ENCODE measurements at regions not wholly inside any gene's neighbourhood (a gene's known extent, or its start where the extent isn't known, plus 50 kb on each side); places are given as distances from the start of the nearest gene placed in this dataset. TPM values are rescaled to one million over a fixed set of nuclear protein-coding genes. Genes with fewer than 3 reads are reported as not detected.

DNA sequence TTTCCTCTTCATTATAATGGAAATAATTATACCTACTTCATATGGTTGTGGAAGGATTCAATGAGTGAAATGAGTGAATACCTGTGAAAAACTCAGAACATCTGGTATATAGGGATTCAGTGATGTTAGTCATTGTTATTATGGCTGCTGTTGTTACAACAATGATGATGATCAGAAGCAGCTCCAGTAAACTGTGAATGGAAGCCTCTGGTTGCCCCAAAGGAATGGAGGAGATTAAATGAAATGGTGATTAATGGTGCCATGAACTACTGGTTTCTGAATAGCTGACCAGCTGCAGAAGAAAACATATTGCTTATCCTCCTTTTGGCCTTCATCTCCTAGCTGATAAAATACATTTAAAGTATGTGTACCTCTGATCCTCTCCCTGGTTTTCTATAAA lies 372.0 kb downstream of the ARHGEF28 start:
- Histone ChIP-seq H3K4me3 (no peak overlapping the region), H3K27me3 (no peaks in the 10 kb centered on the region), H3K27ac (no peak overlapping the region), H3K4me2 (no peak overlapping the region), H4K20me1 (ENCODE audit: low read depth) (no peaks in the 10 kb centered on the region), H2AFZ (replicated peaks) (no peak overlapping the region), H3F3A (ENCODE audit: low read depth) (no peaks in the 10 kb centered on the region), H3K36me3 (no peaks in the 10 kb centered on the region), H3K79me2 (ENCODE audit: low read depth) (no peaks in the 10 kb centered on the region), H3K9me3 (ENCODE audit: low read depth) (no peaks in the 10 kb centered on the region), H3K9ac (no peak overlapping the region), H3K4me1 (peaks cover 9% of the 10 kb centered on the region)
- Mint-ChIP-seq H3K27me3 (ENCODE audit: insufficient read depth, low read depth) (peaks cover 4% of the 10 kb centered on the region), H3K27ac (no peak overlapping the region), H3K36me3 (no peaks in the 10 kb centered on the region), H3K9me3 (no peaks in the 10 kb centered on the region), H3K4me1 (peaks cover 26% of the 10 kb centered on the region), H3K4me3 (no peak overlapping the region)
- TF ChIP-seq EZH2 (IDR thresholded peaks at IDR 0.05) = no peak
- no peak for TF ChIP-seq EZH2phosphoT487 (IDR thresholded peaks at IDR 0.05)
- TF ChIP-seq, protein P1, sequence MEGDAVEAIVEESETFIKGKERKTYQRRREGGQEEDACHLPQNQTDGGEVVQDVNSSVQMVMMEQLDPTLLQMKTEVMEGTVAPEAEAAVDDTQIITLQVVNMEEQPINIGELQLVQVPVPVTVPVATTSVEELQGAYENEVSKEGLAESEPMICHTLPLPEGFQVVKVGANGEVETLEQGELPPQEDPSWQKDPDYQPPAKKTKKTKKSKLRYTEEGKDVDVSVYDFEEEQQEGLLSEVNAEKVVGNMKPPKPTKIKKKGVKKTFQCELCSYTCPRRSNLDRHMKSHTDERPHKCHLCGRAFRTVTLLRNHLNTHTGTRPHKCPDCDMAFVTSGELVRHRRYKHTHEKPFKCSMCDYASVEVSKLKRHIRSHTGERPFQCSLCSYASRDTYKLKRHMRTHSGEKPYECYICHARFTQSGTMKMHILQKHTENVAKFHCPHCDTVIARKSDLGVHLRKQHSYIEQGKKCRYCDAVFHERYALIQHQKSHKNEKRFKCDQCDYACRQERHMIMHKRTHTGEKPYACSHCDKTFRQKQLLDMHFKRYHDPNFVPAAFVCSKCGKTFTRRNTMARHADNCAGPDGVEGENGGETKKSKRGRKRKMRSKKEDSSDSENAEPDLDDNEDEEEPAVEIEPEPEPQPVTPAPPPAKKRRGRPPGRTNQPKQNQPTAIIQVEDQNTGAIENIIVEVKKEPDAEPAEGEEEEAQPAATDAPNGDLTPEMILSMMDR (IDR thresholded peaks at IDR 0.05) = no peak
- no peak for DNase-seq (ENCODE audit: low spot score)

DNA sequence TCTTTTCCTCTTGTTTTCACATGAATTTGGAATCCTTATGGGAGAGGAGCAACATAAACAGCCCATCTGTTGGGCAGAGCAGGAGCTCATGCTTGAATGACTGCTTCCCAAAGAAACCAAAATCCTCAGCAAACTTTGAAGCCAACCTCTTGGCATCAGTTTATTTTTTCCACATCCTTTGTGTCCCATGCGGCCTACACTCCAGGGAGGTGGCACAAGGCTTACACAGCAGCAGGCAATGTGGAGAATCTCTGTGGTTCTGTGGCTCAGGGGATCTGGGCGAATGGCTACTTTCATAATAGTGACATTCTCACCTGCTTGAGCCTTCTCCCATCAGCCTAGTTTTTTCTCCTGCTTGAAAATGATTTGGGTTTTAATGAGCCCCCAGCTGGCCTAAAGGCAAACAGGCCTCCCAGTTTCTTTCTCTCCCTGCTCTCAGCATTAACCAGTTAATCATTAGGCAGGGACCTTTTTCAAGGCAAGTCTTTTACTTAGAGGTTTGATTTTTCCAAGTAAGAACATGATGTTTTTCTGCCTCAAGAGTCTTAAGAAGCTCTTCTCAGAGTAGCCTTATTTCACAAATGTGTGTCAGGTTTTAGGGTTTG lies 370.3 kb downstream of the ARHGEF28 start:
- H3K36me3 Mint-ChIP-seq = no peaks in the 10 kb centered on the region
- peaks cover 6% of the 10 kb centered on the region for H3K9me3 Mint-ChIP-seq

DNA sequence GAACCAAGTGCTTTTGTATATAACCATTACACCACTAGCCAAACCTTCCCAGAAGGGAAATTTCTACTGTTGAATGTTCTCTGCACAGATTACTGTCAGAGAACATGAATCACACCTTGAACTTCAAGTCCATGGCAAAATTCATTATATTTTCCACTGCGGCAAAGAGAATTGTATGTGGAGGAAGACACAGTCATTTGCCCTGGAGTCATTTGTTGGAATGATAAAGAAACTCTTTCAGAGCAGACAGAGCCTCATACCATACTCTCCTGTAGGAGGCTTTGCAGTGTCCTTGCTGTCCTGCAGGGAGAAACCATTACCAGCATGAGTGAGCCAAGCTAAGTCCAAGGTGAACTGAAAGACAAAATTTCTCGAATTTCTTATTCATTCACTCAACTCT lies 369.0 kb downstream of the ARHGEF28 start:
- Mint-ChIP-seq H3K9me3 (peaks cover 6% of the 10 kb centered on the region), H3K36me3 (no peaks in the 10 kb centered on the region), H3K27ac (no peak overlapping the region), H3K4me1 (peaks cover 26% of the 10 kb centered on the region), H3K4me3 (no peak overlapping the region), H3K27me3 (ENCODE audit: insufficient read depth, low read depth) (peaks cover 9% of the 10 kb centered on the region)
- H3K79me2 ChIP-seq (ENCODE audit: low read depth) = no peaks in the 10 kb centered on the region
- TF ChIP-seq EZH2phosphoT487 (IDR thresholded peaks at IDR 0.05) = no peak
- TF ChIP-seq EZH2 (IDR thresholded peaks at IDR 0.05) = no peak
- TF ChIP-seq, protein P1 (IDR thresholded peaks at IDR 0.05) = no peak
- H3K27me3 ChIP-seq = no peaks in the 10 kb centered on the region
- H4K20me1 ChIP-seq (ENCODE audit: low read depth) = no peaks in the 10 kb centered on the region
- no peaks in the 10 kb centered on the region for H3K9me3 ChIP-seq (ENCODE audit: low read depth)
- no peak for DNase-seq (ENCODE audit: low spot score)
- no peaks in the 10 kb centered on the region for H3F3A ChIP-seq (ENCODE audit: low read depth)
- H3K4me1 ChIP-seq = peaks cover 13% of the 10 kb centered on the region
- no peak overlapping the region for H3K9ac ChIP-seq
- no peaks in the 10 kb centered on the region for H3K36me3 ChIP-seq
- no peak overlapping the region for H3K27ac ChIP-seq
- H2AFZ ChIP-seq (replicated peaks) = no peak overlapping the region
- no peak overlapping the region for H3K4me2 ChIP-seq
- H3K4me3 ChIP-seq = no peak overlapping the region

More for the DNA sequence above, 370.3 kb downstream of the ARHGEF28 start:
- Histone ChIP-seq H3F3A (ENCODE audit: low read depth) (no peaks in the 10 kb centered on the region), H3K27ac (peak overlapping the region; percentile 12), H3K36me3 (no peaks in the 10 kb centered on the region), H3K79me2 (ENCODE audit: low read depth) (no peaks in the 10 kb centered on the region), H3K4me3 (no peak overlapping the region), H3K4me2 (no peak overlapping the region), H3K9me3 (ENCODE audit: low read depth) (no peaks in the 10 kb centered on the region), H3K9ac (no peak overlapping the region), H4K20me1 (ENCODE audit: low read depth) (no peaks in the 10 kb centered on the region), H3K4me1 (peaks cover 9% of the 10 kb centered on the region), H3K27me3 (no peaks in the 10 kb centered on the region), H2AFZ (replicated peaks) (peak overlapping the region; percentile 30)
- TF ChIP-seq, protein P1 (IDR thresholded peaks at IDR 0.05) = no peak
- TF ChIP-seq EZH2 (IDR thresholded peaks at IDR 0.05) = no peak
- TF ChIP-seq EZH2phosphoT487 (IDR thresholded peaks at IDR 0.05) = no peak
- DNase-seq (ENCODE audit: low spot score) = no peak
- Mint-ChIP-seq H3K27me3 (ENCODE audit: insufficient read depth, low read depth) (peaks cover 9% of the 10 kb centered on the region), H3K27ac (no peak overlapping the region), H3K4me1 (peaks cover 26% of the 10 kb centered on the region), H3K4me3 (no peak overlapping the region)

Small RNA genes lying in the stretch of these regions (small RNA-seq; reads per million reads assigned to genes)
- not detected for gene RN7SL814P
